A204.1 (cell line): ENCODE measurements at regions not wholly inside any gene's neighbourhood (a gene's known extent, or its start where the extent isn't known, plus 50 kb on each side); places are given as distances from the start of the nearest gene placed in this dataset.
A peak's percentile ranks its signal among the peaks of the same experiment; 100 is the strongest.
"Not testable (repeated sequence)": the region's sequence is repeated elsewhere in the genome, so short reads cannot be mapped to it uniquely, and the experiment has no call there.

ENCODE experiments used
- FAIRE-seq: peaks from 2 replicates; lab custom pipeline; 2012; peaks lifted over from hg19 to GRCh38; lab: Jason Lieb, UNC

DNA sequence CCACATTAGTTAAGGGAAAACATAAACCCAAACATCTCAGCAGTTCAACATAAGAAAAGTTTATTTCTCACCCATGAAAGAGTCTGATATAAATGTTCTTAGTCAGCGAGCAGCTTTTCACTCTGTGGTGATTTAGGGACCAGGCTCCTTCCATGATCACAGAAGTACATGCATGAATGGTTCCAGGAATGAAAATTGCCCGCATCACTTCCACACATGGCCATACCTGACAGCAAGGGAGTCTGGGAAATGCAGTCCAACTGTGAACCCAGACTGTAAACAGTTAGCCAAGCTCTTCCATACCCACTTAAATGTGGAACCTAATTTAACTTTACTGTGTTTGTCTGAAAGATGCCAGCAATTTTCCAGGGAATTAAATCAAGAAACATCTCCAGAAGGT is 353.9 kb downstream of the HACE1 start:
- FAIRE-seq = no peak

- no peak for FAIRE-seq
Observed at GRCh38 chr6:104500265-104500664, 359.5 kb downstream of the HACE1 start.

DNA sequence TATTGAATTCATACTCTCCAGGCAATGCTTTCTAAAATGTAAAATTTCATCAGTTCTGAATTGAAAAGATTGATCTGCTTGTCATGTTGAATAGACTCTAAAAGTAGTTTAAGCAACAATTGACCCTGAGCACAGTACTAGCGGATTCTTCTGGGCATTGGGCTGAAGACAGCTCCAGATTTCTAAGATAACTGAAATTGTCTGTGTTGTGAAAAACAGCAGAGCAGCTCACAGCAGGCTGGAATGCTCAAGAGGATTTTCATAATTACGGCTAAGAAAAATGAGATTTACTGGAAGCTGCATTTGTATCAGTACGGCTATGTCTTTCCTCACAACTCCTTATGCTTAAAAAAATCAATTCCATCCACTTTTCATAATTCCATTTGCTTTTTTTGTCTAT is 373.7 kb downstream of the HACE1 start:
- FAIRE-seq = no peak

- no peak for FAIRE-seq
Observed at GRCh38 chr6:104484626-104485025, 375.1 kb downstream of the HACE1 start.

- no peak for FAIRE-seq
Observed at GRCh38 chr6:104484191-104484590, 375.5 kb downstream of the HACE1 start.

DNA sequence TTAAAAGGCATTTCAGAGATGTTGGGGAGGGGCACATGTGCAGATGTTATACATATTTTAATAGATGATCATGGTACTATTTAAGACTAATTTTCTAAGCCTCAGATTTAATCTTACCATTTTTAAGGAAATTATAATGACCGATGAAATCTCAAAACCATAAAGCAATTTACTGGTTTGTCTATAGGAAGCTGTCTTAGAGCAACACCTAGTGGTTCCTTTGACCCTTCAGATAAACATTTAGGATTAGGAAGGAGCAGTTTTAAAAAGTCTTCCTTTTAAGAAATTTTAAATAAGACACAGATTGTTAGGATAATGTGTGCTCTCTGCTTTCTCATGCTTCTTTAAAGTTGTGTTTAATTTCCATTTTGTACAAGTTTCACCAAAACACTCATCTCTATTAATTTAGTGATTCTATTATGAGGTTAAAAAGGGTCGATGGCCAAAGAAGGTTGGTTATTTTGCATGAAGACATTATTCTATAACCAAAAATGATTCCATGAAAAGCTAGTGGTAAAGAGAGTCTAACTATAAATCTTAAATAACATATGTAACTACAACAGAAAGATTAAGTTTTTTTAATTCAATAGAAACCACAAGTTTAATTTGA is 376.4 kb downstream of the HACE1 start:
- FAIRE-seq = peak; percentile 35

DNA sequence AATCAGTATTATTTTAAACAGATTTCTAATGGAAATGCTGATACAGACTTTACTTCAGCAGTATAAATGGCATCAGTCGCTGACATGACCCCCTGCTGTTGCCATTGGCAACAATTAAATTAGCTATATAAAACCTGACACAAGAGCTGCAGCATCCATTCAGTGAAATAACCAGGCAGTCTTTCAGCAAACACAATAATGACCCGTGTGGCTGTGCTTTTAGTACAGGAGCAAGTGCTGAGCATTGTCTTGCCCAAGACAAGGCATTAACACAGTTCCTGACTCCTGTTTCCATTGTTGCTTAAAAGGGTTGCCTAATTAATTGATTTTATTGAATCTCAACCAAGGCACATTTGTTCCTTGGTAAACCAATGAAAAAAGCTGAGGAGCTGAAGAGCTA is 382.1 kb downstream of the HACE1 start:
- FAIRE-seq = no peak

GRCh38 chr6:104473021-104473429 is 386.7 kb downstream of the HACE1 start:
- FAIRE-seq = no peak

DNA sequence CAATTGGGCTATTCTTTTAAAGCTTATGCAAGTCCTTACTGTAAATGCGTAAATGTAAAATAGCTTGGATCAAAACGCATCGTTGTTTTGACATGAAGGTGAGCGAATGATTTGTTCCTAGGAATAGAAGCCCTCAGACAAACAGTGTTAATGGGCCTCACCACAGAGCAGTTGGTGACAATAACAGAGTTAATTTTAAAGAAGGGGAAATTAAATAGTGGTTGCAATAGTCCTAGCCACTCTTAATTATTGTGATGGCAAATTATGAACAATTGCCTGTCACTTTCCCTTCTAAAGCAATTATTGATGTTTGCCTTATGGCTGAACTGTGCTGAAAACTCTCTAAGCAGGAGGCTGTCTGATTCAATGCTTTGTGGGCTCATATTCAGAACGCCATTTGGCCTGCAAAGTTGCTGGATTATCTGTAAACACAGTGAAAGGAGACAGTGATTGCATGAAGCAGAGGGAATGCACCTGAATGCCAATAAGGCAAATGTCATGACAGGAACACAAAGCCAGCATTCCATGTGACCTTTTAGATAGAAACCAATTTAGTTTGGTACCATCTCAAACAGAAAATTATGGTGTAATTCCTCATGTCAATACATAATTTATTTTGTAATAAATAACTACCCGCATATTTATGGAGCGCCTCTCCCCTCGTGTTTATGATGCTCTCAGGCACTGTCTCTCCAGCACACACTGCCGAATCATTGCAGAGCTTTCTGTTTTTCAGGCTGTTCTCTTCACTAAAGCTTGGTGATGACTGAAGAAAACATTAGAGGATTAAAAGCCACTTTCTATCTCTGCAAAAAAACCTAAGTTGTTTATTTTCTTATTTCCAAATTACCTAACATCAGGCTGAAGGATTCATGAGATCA is 387.5 kb downstream of the HACE1 start:
- no peak for FAIRE-seq

DNA sequence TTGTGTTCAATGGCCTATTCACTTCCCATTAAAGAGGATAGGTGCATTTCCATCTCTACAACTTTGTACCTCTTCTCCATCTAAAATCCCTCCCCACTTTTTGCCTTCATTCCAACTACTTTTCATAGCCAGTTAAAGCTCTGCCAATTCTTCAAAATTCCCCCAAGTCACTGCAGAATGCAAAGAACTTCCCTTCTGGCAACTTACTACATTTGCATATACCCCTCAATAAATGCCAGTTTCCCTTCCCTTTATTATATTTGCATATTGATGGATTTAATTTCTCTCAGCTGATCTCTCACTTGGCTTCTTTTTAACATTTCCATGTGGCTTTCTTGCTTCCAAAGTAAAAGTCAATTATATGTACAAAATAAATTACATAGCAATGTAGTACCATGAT is 393.4 kb downstream of the HACE1 start:
- FAIRE-seq = no peak

DNA sequence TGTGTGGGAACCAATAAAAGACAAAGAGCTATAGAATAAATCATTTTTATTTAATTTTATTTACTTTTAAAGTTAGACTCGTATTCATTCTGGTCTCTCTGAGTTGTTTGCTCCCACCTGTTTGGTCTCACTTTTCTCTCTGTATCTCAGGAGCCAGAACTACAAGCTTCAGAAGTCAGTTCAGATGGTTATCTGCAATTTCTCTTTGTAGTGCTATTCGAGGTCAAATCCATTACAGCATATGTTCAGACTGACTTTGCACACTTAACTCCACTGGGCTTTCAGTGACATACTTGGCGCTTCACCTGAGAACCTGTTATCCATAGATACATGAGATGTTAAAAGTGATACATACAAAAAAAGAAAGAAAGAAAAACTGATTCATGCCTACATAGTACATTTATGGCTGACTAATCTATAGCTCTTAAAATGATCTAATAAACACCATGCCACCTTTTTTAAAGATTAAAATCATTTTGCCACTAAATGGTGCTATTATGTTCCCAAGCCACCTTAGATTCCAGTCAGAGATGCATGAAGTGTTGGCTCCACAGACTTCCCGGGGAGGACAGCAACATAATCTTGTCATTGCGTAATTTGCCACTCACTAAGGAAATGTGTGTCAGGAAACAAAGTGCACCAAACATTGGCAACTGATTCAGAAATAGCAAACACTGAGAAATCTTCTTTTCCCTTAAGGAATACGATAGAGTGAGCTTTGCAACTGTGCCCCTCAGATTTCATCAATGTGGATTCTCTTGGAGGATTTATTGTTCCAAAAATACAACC is 396.7 kb downstream of the HACE1 start:
- FAIRE-seq = no peak

GRCh38 chr6:104460738-104461483 is 398.8 kb downstream of the HACE1 start:
- no peak for FAIRE-seq

DNA sequence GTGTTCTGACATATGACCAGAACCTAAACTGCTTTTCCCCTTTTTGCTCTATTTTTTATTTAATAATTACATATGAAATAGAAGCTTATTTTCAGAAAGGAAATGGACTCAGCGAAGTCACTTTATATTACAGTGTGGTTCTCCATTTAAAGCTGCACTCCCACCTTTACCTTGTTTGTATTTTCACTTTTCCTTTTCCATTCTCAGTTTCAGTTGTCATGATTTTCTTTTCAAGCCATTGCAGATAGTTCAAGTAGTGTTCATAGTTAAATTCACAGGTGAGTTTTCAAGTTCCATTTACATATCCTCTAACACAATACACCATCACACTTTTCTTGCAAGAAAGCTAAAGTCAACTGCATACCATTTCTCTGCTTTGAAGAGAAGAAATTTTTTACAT is 400.2 kb downstream of the HACE1 start:
- no peak for FAIRE-seq

DNA sequence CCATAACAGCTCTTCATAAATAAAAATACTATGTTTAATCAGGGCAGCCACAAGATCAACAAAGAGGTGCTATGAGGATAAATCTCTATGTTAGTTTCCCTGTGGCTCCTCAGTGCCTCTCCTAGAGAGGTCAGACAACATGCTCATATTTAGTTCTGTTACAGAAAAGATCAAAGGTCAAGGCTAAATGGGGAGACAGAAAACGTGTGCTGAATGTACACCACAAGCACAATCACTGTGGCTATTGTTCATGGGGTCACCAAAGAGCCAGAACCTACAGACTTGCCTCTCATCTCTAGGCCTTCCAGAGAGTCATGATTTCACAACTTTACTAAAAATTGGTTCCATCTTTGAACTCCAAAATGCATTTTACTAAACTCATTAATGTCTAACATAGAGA is 409.8 kb downstream of the HACE1 start:
- no peak for FAIRE-seq

DNA sequence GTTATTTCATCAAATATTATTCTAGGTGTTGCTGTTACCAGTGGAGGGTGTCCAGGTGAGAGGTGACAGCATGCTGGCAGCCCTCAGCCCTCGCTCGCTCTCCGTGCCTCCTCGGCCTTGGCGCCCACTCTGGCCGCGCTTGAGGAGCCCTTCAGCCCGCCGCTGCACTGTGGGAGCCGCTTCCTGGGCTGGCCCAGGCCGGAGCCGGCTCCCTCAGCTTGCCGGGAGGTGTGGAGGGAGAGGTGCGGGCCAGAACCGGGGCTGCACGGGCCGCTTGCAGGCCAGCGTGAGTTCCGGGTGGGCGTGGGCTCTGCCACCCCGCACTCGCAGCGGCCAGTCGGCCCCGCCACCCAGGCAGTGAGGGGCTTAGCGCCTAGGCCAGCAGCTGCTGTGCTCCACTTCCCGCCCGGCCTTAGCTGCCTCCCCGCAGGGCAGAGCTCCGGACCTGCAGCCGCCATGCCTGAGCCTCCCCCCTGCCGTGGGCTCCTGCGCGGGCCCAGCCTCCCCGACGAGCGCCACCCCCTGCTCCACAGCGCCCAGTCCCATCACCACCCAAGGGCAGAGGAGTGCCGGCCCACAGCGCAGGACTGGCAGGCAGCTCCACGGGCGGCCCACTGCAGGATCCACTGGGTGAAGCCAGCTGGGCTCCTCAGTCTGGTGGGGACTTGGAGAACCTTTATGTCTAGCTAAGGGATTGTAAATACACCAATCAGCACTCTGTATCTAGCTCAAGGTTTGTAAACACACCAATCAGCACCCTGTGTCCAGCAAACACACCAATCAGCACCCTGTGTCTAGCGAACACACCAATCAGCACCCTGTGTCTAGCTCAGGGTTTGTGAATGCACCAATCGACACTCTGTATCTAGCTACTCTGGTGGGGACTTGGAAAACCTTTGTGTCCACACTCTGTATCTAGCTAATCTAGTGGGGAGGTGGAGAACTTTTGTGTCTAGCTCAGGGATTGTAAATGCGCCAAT is 413.3 kb downstream of the HACE1 start:
- FAIRE-seq = not testable (repeated sequence)

DNA sequence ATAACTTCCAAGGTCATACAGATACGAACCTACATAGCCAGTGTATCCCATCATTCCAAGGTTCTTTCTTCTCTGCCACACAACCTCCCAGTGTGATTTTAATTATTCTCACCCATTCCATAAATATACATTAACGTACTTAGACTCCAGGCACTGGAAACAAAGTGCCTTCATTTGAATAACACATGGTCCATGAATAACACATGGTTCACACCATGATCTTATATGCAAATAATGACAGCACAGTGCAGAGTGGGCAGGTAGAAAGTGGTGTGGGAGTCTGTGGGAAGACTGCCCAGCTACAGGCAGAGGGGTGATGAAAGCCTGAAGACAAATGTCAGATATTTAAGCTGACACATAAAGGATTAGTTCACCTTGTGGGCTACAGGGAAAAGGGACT is 425.2 kb downstream of the HACE1 start:
- no peak for FAIRE-seq

- no peak for FAIRE-seq
Observed at GRCh38 chr6:104431096-104431495, 428.6 kb downstream of the HACE1 start.

GRCh38 chr6:104428184-104428583 is 431.5 kb downstream of the HACE1 start:
- FAIRE-seq = no peak

GRCh38 chr6:104423691-104424090 is 436.0 kb downstream of the HACE1 start:
- FAIRE-seq = no peak

GRCh38 chr6:104421650-104422049 is 438.1 kb downstream of the HACE1 start:
- FAIRE-seq = no peak

DNA sequence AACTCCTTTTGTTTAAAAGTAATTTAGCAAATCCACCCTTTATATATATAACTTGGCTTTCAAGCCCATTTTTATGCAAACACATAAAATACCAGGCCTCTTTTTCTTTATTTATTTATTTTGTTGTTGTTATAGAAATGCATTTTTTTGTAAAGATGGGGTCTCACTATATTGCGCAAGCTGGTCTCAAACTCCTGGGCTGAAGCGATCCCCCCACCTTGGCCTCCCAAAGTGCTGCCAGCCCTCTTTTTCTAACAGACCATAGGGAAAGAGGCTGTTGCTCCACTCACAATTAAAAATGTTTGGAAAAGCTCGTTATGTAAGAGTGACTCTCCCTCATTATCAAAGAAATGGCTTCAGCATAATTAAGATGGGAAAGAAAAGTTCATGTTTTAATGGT is 440.9 kb downstream of the HACE1 start:
- FAIRE-seq = no peak
